Cardiac muscle cell (in vitro differentiated cells and primary cell): ENCODE measurements at regions not wholly inside any gene's neighbourhood (a gene's known extent, or its start where the extent isn't known, plus 50 kb on each side); places are given as distances from the start of the nearest gene placed in this dataset.

ENCODE experiments used
- DNase-seq, 2 donors: peaks; one replicate each; pipeline versions ENCODE4 v3.0.0 to v3.0.0-alpha.2; 2010 to 2017; ENCODE audit warnings: low read depth in 1 of 2, low spot score in 1 of 2
- H3K27ac ChIP-seq: fragments of 200-600 bp; sonication (generic); 2 replicates; pipeline ENCODE4 v1.5.1; 2016
- H3K27me3 ChIP-seq: fragments of 200-600 bp; sonication (generic); 2 replicates; pipeline ENCODE4 v1.6.0; 2016; ENCODE audit warnings: control low read depth
- H3K36me3 ChIP-seq: fragments of 200-600 bp; sonication (generic); 2 replicates; pipeline ENCODE4 v1.5.1; 2016; ENCODE audit warnings: control low read depth
- H3K4me1 ChIP-seq: fragments of 200-600 bp; sonication (generic); 2 replicates; pipeline ENCODE4 v1.8.1; 2017; ENCODE audit warnings: low read depth, mild to moderate bottlenecking, mixed run types
- H3K4me3 ChIP-seq: fragments of 200-600 bp; sonication (generic); 2 replicates; pipeline ENCODE4 v1.5.1; 2016; ENCODE audit warnings: mild to moderate bottlenecking
- H3K9me3 ChIP-seq: fragments of 200-600 bp; sonication (generic); 2 replicates; pipeline ENCODE4 v1.5.1; 2017; ENCODE audit warnings: low read depth, mild to moderate bottlenecking, control low read depth
- CTCF ChIP-seq: IDR thresholded peaks from 2 replicates; pipeline ENCODE4 v1.5.1; 2012; ENCODE audit warnings: low read depth, mild to moderate bottlenecking, low read length

GRCh38 chr6:28772480-28773381 is 151.1 kb downstream of the TRIM27 start:
- no peak for TF ChIP-seq CTCF
- no peak for DNase-seq
- Histone ChIP-seq H3K9me3 (no peaks in the 10 kb centered on the region), H3K4me3 (no peak overlapping the region), H3K27ac (no peak overlapping the region), H3K27me3 (peaks cover 96% of the 10 kb centered on the region), H3K36me3 (no peaks in the 10 kb centered on the region), H3K4me1 (peaks cover 9% of the 10 kb centered on the region)

- Histone ChIP-seq H3K9me3 (no peaks in the 10 kb centered on the region), H3K4me3 (no peak overlapping the region), H3K27ac (no peak overlapping the region), H3K4me1 (peaks cover 9% of the 10 kb centered on the region), H3K36me3 (no peaks in the 10 kb centered on the region), H3K27me3 (peaks cover 95% of the 10 kb centered on the region)
- TF ChIP-seq CTCF, result no peak
- DNase-seq, result no peak
Observed at GRCh38 chr6:28774292-28775051, 149.3 kb downstream of the TRIM27 start.

- H3K27ac ChIP-seq, result no peak overlapping the region
- no peak for TF ChIP-seq CTCF
Observed at GRCh38 chr6:28775052-28775376, 148.8 kb downstream of the TRIM27 start.

GRCh38 chr6:28775405-28776129 is 148.2 kb downstream of the TRIM27 start:
- peaks cover 9% of the 10 kb centered on the region for H3K4me1 ChIP-seq
- no peaks in the 10 kb centered on the region for H3K9me3 ChIP-seq
- peak overlapping the region; percentile 15 for H3K4me3 ChIP-seq
- no peak for DNase-seq
- TF ChIP-seq CTCF, result no peak
- no peaks in the 10 kb centered on the region for H3K36me3 ChIP-seq
- H3K27me3 ChIP-seq, result peaks cover 98% of the 10 kb centered on the region
- no peak overlapping the region for H3K27ac ChIP-seq

More at GRCh38 chr6:28775052-28775376, 148.8 kb downstream of the TRIM27 start:
- DNase-seq, result no peak
- Histone ChIP-seq H3K36me3 (no peaks in the 10 kb centered on the region), H3K4me1 (peaks cover 9% of the 10 kb centered on the region), H3K4me3 (peak overlapping the region; percentile 15), H3K27me3 (peaks cover 97% of the 10 kb centered on the region), H3K9me3 (no peaks in the 10 kb centered on the region)

- H3K4me1 ChIP-seq, result peaks cover 9% of the 10 kb centered on the region
- H3K36me3 ChIP-seq, result no peaks in the 10 kb centered on the region
- no peak for TF ChIP-seq CTCF
- H3K4me3 ChIP-seq, result peak overlapping the region; percentile 15
- no peak for DNase-seq
- peaks cover 99% of the 10 kb centered on the region for H3K27me3 ChIP-seq
- H3K9me3 ChIP-seq, result no peaks in the 10 kb centered on the region
- no peak overlapping the region for H3K27ac ChIP-seq
Observed at GRCh38 chr6:28776269-28777146, 147.3 kb downstream of the TRIM27 start.
